Stimulated activated effector memory CD8-positive, alpha-beta T cell treated with anti-CD3 and anti-CD28 coated beads, Interleukin-12 subunit alpha, Interleukin-12 subunit beta, amount 100 ng/mL, for 72 hours (primary cell): ENCODE measurements at regions not wholly inside any gene's neighbourhood (a gene's known extent, or its start where the extent isn't known, plus 50 kb on each side); places are given as distances from the start of the nearest gene placed in this dataset.
A peak's percentile ranks its signal among the peaks of the same experiment; 100 is the strongest.

ENCODE experiments used
- ATAC-seq: fragments of 150-1000 bp; cut with Tn5 transposase; 2 replicates; pipeline ENCODE4 v1.10.0; 2021
- DNase-seq, 2 donors: peaks; one replicate each; pipeline ENCODE4 v3.0.0; 2021 to 2022; ENCODE audit warnings: low spot score in 2 of 2
- H3K27ac Mint-ChIP-seq: one replicate; pipeline ENCODE4 v1.8.0; 2022; ENCODE audit warnings: mild to moderate bottlenecking, mixed read lengths
- H3K36me3 Mint-ChIP-seq: one replicate; pipeline ENCODE4 v1.8.0; 2022; ENCODE audit warnings: mild to moderate bottlenecking, mixed read lengths
- H3K4me1 Mint-ChIP-seq: one replicate; pipeline ENCODE4 v1.8.0; 2022; ENCODE audit warnings: mixed read lengths
- H3K4me3 Mint-ChIP-seq: one replicate; pipeline ENCODE4 v1.8.0; 2022; ENCODE audit warnings: mild to moderate bottlenecking, mixed read lengths
- H3K9me3 Mint-ChIP-seq: one replicate; pipeline ENCODE4 v1.8.0; 2022; ENCODE audit warnings: mixed read lengths

DNA sequence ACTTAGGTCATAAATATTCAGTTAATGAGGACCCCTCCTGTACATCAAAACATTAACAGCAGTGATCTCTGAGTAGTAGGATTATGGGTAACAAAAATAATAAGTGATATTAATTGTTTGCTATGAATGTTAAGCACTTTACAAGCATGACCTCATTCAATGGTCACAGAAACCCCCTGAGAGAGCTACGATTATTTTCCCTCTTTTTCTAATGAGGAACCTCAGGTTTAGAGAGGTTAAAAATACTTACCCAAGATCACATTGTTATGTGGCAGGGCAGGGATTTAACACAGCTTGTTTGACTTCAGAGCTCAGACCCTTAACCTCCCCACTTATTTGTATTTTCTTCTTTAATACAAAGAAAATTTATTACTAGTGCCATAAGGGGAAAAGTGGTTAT, 228.2 kb downstream of the TBL1XR1 start:
- ATAC-seq: no peak
- H3K27ac Mint-ChIP-seq: no peak overlapping the region
- no peaks in the 10 kb centered on the region for H3K9me3 Mint-ChIP-seq
- DNase-seq: no peak
- no peaks in the 10 kb centered on the region for H3K36me3 Mint-ChIP-seq
- no peak overlapping the region for H3K4me3 Mint-ChIP-seq
- no peaks in the 10 kb centered on the region for H3K4me1 Mint-ChIP-seq

DNA sequence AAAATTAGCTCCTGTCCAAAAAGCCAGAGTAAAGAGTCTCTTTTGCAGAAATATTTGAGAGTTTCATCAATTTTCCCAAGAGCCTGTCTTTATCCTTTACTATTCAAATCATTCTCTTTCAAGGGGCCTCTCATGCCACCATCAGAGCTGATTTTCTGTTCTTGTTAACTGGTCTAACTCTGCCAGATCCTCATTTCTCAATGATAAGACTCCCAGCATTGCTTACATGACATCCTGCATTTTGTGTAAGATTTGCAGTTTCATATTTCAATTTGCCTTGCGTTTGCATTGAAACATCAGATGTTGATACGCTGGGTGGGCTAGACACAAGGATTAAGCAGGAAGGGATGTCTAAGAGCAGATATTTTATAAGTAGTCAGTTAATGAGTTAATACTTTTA, 228.7 kb downstream of the TBL1XR1 start:
- Mint-ChIP-seq H3K27ac (no peak overlapping the region), H3K4me1 (no peaks in the 10 kb centered on the region), H3K9me3 (no peaks in the 10 kb centered on the region), H3K36me3 (no peaks in the 10 kb centered on the region), H3K4me3 (no peak overlapping the region)
- ATAC-seq (no peak), DNase-seq (no peak)

DNA sequence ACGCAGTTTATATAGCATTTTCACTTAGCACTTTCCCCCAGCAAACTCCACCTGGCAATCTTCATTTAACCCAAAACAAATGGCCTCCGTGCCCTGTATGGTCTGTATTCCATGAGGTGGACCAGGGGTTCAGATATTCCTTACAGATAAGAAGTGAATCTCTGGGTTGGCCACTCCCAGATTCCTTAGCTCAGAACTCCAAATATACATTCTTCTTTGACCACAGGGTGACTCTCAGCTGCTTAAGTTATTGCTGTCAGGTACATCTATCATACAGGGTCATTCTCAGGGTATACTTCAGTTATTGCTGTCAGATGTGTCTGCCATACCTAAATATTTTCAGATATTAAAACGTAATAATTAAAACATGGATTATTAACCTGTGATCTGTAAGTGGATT, 229.8 kb downstream of the TBL1XR1 start:
- no peaks in the 10 kb centered on the region for H3K4me1 Mint-ChIP-seq
- DNase-seq (no peak), ATAC-seq (no peak)
- no peak overlapping the region for H3K4me3 Mint-ChIP-seq
- H3K9me3 Mint-ChIP-seq: no peaks in the 10 kb centered on the region
- H3K27ac Mint-ChIP-seq: no peak overlapping the region
- no peaks in the 10 kb centered on the region for H3K36me3 Mint-ChIP-seq

DNA sequence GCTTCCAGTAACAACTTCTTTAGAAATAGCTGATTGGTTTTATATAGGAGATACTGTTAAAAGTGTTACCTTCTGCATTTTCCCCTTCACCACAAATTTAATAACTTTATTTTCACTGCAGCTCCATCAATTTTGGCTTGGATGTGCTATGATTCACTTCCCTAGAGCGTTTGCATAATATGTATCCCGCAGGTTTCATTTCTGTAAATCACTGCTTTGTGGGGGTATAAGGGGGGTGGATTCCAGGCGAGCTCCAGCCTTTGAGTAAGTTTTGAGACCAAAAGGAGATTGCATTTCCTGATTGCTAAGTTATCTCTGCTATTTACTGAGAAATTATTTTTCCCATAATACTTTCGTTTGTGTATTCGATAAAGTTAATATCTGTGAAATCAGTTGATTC, 232.6 kb downstream of the TBL1XR1 start:
- H3K27ac Mint-ChIP-seq: no peak overlapping the region
- H3K4me1 Mint-ChIP-seq: no peaks in the 10 kb centered on the region
- DNase-seq: no peak
- H3K9me3 Mint-ChIP-seq: no peaks in the 10 kb centered on the region
- H3K4me3 Mint-ChIP-seq: no peak overlapping the region
- H3K36me3 Mint-ChIP-seq: no peaks in the 10 kb centered on the region
- ATAC-seq: no peak

DNA sequence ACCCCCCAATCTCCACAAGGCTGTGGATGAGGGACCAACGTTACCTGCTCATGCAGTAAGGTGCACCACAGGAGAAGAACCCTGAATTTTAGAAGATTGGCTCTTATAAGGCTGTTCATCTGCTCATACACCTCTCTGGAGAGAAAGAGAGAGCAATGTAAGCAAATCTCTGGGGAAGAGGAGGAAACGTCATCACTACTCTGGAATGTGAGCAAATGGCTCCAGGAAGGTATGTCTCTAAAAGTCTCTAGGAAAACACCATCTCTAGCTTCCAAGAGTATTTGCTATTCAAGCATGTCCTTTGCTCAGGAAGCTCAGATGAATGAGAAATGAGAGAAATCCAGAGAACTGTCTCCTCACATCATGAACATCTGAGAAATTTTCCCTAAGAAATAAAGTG, 235.4 kb downstream of the TBL1XR1 start:
- Mint-ChIP-seq H3K4me3 (no peak overlapping the region), H3K36me3 (no peaks in the 10 kb centered on the region), H3K4me1 (no peaks in the 10 kb centered on the region), H3K9me3 (no peaks in the 10 kb centered on the region), H3K27ac (no peak overlapping the region)
- DNase-seq (no peak), ATAC-seq (no peak)

DNA sequence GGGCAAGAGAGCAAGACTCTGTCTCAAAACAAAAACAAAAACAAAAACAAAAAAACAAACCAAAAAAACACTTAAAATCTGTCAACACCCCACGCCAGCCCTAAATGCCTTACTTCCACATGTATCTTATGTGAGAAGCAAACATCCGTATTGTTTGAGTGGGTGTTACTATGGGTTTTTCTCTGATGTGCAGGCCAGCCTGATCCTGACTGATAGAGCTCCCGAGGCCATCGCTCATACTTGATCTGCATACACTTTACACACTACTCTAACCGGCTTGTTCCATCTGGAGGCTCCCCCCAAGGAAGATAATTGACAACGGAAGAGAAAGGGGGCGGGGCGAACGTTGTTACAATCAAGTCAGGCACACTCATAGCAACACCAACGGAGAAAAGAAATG, 237.4 kb downstream of the TBL1XR1 start:
- H3K4me3 Mint-ChIP-seq: no peak overlapping the region
- DNase-seq: no peak
- no peaks in the 10 kb centered on the region for H3K36me3 Mint-ChIP-seq
- H3K27ac Mint-ChIP-seq: no peak overlapping the region
- no peaks in the 10 kb centered on the region for H3K4me1 Mint-ChIP-seq
- H3K9me3 Mint-ChIP-seq: no peaks in the 10 kb centered on the region
- no peak for ATAC-seq

DNA sequence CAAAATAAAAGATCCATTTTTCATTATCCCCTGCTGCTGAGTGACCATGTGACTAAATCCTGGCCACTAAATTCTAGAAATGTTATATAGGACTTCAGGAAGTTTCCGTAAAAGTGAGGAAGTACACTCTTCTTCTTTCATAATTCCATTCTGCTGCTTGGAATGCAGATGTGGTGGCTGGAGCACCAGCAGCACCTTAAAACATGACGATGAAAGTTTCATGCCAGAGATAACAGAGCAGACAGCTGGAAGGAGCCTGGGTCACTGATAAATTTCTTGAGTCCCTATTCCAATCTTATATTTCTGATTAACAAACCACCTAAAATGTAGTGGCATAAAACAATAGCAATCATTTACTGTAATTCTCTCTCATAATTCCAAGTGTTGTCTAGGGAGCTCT, 238.7 kb downstream of the TBL1XR1 start:
- no peaks in the 10 kb centered on the region for H3K36me3 Mint-ChIP-seq
- no peak overlapping the region for H3K27ac Mint-ChIP-seq
- no peak overlapping the region for H3K4me3 Mint-ChIP-seq
- ATAC-seq: no peak
- no peaks in the 10 kb centered on the region for H3K9me3 Mint-ChIP-seq
- no peak for DNase-seq
- H3K4me1 Mint-ChIP-seq: no peaks in the 10 kb centered on the region

DNA sequence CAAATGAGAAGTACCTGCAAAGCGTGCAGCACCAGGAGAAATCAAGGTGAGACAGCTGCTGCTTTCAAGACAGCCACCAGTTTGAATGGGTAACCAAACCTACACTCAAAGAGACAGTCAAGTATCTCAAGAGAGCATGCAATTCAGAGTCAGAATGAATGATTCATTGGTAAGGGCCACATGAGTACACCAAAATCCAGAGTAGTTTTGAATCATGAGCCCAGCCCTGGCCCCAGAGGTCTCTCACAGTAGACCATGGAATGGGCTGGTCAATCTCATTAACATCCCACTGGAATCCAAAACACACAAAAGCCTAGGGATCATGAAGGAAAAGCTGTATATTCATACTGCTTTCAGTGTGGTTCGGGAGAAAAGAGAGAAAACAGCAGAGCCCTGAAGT, 242.8 kb downstream of the TBL1XR1 start:
- H3K27ac Mint-ChIP-seq: no peak overlapping the region
- H3K9me3 Mint-ChIP-seq: no peaks in the 10 kb centered on the region
- no peak for DNase-seq
- peak; percentile 32 for ATAC-seq
- H3K4me3 Mint-ChIP-seq: no peak overlapping the region
- H3K4me1 Mint-ChIP-seq: no peaks in the 10 kb centered on the region
- H3K36me3 Mint-ChIP-seq: no peaks in the 10 kb centered on the region

DNA sequence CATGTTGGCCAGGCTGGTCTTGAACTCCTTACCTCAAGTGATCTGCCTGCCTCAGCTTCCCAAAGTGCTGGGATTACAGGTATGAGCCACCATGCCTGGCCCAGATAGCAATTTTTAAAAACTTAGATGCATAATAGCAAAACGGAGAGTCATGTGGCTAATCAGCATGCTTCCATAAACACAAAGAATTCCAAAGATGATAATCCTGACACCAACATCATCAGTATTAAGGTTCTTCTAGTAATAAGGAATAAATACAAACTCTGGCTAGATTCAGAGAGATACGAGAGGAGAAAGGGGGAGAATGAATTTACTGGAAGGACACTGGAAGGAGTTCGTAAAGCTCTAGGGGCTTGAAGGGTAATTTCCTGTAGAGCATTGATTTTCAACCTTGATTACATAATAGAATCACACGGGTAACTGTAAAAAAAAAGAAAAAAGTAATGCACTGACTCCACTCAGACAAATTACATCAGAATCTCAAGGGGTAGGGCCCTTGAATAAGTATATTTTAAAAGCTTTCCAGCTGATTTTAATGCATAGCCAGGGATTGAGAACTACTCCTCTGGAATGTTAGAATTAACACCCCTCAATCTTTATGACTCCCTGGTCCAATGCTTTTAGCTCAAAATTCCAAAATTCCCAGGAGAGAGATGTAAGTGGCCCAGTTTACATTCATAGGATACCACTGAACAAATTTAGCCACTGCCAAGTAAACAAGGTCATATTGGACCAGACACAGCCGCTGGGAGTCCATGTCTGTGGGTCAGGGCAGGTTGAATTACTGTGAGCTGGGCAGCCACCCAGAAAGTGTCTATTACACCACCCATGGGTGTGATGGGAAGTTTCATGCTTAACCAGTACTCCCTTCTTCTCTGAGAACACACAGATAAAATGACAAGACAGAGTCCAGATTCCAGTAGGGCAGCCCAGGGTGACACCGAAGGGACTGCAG, 243.9 kb downstream of the TBL1XR1 start:
- H3K36me3 Mint-ChIP-seq: no peaks in the 10 kb centered on the region
- no peak overlapping the region for H3K4me3 Mint-ChIP-seq
- H3K4me1 Mint-ChIP-seq: no peaks in the 10 kb centered on the region
- DNase-seq: no peak
- ATAC-seq: no peak
- H3K9me3 Mint-ChIP-seq: no peaks in the 10 kb centered on the region
- H3K27ac Mint-ChIP-seq: no peak overlapping the region

DNA sequence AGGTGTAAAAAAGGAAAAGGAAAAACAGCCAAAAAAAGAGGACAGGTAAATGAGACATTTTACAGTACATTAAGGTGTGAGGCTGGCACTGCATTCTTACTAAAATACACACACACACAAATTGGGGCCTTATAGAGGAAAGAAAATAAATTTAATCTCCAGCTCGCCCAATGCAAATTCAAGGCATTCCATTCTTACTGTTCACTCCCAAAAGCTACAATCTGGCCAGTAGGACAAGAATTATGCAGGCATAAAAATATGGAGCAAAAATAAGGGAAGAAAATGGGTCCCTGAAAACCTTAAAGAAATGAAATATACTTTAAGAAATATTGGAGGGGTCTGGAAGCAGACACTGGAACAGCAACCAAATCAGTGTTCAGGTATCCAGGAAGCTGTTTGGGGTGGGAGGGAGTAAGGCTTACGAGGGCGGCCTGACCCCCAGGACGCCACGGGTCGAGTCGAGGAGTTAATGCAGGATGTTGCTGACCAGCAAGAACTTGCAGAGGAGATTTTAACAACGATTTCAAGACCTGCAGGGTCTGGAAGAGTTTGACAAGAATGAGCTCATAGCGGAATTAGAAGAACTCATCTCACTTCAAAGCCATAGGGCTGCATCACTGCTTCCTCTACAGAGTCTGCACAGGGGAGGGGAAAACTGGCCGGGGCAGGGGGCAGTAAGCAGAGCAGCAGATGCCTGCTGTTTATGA, 245.5 kb downstream of the TBL1XR1 start:
- Mint-ChIP-seq H3K4me1 (no peaks in the 10 kb centered on the region), H3K4me3 (no peak overlapping the region), H3K9me3 (no peaks in the 10 kb centered on the region), H3K27ac (no peak overlapping the region), H3K36me3 (no peaks in the 10 kb centered on the region)
- ATAC-seq (no peak), DNase-seq (no peak)

DNA sequence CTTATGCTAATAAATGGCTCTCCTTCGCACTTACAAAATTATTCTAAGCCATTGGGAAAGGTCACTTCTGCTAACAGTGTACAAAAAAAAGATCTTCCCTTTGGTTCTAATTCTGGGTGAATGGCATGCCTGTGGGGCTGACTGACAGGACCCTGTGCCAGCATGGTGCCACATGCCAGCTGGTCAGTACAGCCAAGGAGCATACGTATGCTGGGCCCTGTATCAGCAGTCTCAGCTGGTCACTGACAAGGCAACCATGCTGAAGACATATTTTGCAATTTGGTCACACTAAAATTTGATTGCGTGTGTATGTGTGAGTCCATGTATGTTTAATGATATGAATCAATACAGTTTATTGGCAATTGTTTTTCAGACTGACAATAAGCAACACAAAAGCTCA, 246.1 kb downstream of the TBL1XR1 start:
- Mint-ChIP-seq H3K4me1 (no peaks in the 10 kb centered on the region), H3K9me3 (no peaks in the 10 kb centered on the region), H3K27ac (no peak overlapping the region), H3K4me3 (no peak overlapping the region), H3K36me3 (no peaks in the 10 kb centered on the region)
- ATAC-seq (no peak), DNase-seq (no peak)

DNA sequence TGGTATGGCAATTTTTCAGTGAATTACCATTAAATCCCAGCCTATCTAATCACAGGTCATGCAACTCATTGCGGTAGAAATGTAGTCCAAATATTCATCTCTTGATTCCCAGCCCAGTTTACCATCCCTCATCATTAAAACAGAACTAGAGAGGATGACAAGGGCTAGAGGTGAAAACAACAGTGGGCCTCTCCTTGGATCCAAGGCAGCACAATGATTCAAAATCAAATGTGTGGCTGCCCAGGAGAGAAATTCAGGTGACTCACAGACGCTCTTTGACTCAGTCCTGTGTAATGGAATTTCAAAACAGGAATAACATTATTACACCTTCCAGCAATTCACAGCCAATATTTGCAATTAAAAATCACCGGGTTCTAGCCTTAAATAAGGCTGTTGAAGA, 246.5 kb downstream of the TBL1XR1 start:
- H3K4me3 Mint-ChIP-seq: no peak overlapping the region
- no peaks in the 10 kb centered on the region for H3K4me1 Mint-ChIP-seq
- DNase-seq (no peak), ATAC-seq (no peak)
- no peaks in the 10 kb centered on the region for H3K9me3 Mint-ChIP-seq
- H3K36me3 Mint-ChIP-seq: no peaks in the 10 kb centered on the region
- no peak overlapping the region for H3K27ac Mint-ChIP-seq

DNA sequence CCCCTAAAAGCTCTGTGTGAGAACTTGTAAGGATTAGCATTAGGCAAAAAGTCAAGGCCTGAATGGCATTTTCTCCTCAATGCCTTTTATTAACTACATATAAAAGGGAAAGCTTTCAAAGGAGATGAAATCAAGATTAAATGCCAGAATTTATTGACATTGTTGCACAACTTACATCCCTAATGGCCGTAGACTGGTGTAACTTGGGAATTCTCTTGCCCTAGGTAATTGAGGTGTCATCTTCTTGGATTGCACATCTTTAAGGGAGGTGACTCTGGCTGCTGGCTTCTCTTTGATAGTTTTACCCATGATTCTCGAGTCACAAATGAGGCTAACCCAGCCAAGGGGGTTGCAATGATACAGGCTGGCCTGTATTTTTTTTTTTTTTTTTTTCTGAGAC, 249.1 kb downstream of the TBL1XR1 start:
- Mint-ChIP-seq H3K4me1 (no peaks in the 10 kb centered on the region), H3K4me3 (no peak overlapping the region), H3K27ac (no peak overlapping the region), H3K36me3 (no peaks in the 10 kb centered on the region), H3K9me3 (no peaks in the 10 kb centered on the region)
- no peak for ATAC-seq
- DNase-seq: no peak

DNA sequence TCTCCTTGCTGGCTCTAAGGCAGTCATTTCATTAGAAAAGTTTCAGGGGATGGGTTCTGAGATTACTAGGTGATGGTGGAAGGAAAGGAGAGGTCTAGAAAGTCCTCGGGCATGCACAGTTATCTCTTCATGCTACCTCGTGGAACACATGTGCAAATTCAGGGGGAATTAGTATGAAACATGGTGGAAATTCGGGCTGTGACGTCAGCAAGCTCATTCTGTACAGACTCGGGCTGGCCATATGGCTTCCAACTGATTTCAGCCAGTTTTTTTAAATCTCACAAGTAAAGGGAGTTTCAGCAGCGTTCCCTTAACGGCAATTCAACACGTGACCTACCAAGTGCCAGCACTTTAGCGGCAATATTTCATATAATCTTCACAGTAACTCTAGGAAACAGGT, 251.1 kb downstream of the TBL1XR1 start:
- Mint-ChIP-seq H3K4me1 (no peaks in the 10 kb centered on the region), H3K36me3 (no peaks in the 10 kb centered on the region), H3K27ac (no peak overlapping the region), H3K4me3 (no peak overlapping the region), H3K9me3 (no peaks in the 10 kb centered on the region)
- DNase-seq (no peak), ATAC-seq (no peak)

DNA sequence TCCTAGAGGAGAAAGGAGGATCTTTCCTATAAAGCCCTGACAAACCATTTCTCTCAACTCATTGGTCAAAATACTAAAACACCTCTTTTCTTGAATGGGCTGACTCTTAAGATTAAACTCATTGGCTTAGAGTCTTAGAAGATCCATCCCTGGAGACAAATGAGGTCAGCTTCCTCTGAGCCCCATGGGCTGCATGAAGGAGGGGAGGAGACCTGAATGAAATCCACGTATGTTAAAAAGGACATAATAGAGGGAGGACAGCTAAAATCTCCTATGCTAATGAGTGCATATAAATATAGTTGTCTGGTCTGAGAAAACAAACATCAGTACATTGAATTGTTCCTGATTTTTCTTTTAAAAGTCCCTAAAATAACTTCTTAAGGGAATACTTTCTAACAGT, 255.0 kb downstream of the TBL1XR1 start:
- Mint-ChIP-seq H3K27ac (no peak overlapping the region), H3K4me3 (no peak overlapping the region), H3K4me1 (no peaks in the 10 kb centered on the region), H3K36me3 (no peaks in the 10 kb centered on the region), H3K9me3 (no peaks in the 10 kb centered on the region)
- ATAC-seq (no peak), DNase-seq (no peak)

DNA sequence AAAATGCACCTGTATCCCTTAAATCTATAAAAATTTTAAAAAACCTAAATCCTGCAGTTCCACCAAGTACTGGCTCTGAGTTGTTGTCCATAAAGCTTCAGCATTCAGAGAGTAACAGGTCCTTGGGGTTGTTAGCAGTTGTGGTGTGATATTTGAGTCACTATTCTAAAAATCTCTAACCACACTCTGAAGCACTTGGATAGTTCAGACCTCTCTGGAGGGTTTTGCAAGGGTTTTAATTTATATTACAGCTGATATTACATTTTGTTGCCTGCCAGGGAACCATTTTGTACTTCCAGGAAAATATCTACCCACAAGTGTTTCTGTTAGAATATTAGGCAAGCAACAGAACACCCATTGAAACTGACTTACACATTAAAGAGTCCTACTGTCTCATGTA, 255.6 kb downstream of the TBL1XR1 start:
- DNase-seq (no peak), ATAC-seq (peak; percentile 72)
- Mint-ChIP-seq H3K27ac (no peak overlapping the region), H3K4me3 (no peak overlapping the region), H3K4me1 (no peaks in the 10 kb centered on the region), H3K36me3 (no peaks in the 10 kb centered on the region), H3K9me3 (no peaks in the 10 kb centered on the region)
